Stimulated activated CD8-positive, alpha-beta memory T cell treated with anti-CD3 and anti-CD28 coated beads, Interleukin-12 subunit alpha, Interleukin-12 subunit beta, amount 100 ng/mL, for 24 hours (primary cell): ENCODE measurements at regions not wholly inside any gene's neighbourhood (a gene's known extent, or its start where the extent isn't known, plus 50 kb on each side); places are given as distances from the start of the nearest gene placed in this dataset.
"Not testable (repeated sequence)": the region's sequence is repeated elsewhere in the genome, so short reads cannot be mapped to it uniquely, and the experiment has no call there.

Experiments
- DNase-seq: peaks from one replicate; pipeline ENCODE4 v3.0.0-alpha.2; 2020; ENCODE audit errors: extremely low read depth

DNA sequence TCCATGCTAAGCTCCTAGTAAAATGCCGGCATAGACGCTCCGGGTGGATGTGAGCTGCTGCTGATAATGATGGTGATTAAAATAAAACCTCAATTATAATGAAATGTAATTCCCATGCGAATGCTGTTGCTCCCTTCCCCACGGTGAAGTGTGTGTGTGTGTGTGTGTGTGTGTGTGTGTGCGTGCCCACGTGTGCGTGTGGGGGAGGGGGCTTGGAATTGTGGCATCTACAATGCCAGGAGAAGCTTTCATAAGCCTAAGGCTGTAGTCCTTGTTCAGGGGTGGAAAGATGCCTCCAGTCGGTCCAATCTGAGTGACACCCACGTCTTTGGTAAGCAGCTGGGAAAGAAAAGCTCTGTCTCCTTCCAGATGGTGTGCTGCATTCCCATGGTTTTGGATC, 137.9 kb downstream of the CDH26 start:
- no peak for DNase-seq

- no peak for DNase-seq
Observed at GRCh38 chr20:60097285-60097684, 139.1 kb downstream of the CDH26 start.

GRCh38 chr20:60100780-60101179, 142.6 kb downstream of the CDH26 start:
- DNase-seq = no peak

GRCh38 chr20:60101201-60101890, 143.1 kb downstream of the CDH26 start:
- DNase-seq = no peak

DNA sequence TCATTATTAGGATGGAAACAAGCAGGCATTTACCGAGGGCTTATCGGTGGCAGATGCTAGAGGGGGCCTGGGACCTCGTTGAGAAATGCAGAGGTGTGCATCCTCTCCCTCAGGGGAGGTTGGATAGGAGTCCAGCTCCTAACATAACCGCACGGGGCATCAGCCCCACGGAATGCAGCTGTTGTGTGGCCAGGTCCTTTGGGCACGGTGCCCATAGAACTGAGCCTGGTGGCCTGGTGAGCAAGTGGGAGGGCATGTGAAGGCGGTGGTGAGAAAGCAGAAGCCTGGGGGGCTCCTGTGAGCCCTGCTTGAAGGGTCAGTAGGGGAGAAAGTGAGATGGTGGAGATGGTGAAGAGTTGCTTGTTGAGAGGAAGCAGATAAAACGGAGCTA, 143.7 kb downstream of the CDH26 start:
- DNase-seq = no peak

GRCh38 chr20:60102665-60103210, 144.5 kb downstream of the CDH26 start:
- DNase-seq = no peak

GRCh38 chr20:60104993-60105803, 147.0 kb downstream of the CDH26 start:
- DNase-seq = no peak

DNA sequence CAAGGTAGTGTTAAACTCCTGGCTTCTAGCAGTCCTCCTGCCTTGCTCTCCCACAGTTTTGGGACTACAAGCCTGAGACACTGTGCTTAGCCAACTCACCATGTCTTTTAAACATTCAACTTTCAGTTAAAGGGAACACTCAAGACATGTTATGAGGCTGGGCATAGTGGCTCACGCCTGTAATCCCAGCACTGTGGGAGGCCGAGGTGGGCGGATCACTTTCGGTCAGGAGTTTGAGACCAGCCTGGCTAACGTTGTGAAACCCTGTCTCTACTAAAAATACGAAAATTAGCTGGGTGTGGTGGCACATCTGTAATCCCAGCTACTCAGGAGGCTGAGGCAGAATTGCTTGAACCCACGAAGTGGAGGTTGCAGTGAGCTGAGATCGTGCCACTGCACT, 148.0 kb downstream of the CDH26 start:
- DNase-seq = not testable (repeated sequence)

DNA sequence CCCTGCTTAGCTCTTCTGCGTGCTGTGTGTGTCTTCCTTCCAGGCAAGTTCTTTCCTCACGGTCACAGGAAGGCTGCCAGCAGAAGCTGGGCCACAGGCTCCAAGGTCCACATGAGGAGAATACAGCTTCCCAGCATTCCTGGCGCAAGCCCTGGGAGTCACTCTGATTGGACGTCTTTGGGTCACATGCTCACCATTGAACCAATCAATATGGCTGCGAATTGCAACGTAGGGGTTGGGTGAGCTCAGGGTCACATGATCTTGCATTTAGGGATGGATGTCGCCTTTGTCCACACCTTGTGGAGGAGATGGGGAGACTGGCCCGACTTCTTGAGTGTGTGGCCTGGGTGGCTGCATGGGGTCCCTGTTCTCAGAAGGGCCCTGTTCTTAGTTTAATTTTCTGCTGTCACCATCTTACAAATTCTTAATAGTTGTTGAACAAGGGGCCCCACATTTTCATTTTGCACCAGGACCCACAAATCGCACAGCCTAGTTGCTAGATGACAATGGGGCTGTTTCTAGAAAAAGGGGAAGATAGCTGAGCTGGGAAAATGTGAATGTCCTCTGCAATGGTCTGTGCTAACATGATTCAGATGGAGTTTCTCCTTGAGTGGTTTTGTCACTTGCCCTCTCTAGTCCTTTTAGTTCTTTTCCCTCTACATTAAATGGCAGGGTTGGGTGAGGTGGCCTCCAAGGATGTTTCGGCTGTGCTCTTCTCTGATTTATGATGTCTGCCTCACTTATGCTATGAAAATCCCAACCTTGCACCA, 149.6 kb downstream of the CDH26 start:
- DNase-seq = no peak

DNA sequence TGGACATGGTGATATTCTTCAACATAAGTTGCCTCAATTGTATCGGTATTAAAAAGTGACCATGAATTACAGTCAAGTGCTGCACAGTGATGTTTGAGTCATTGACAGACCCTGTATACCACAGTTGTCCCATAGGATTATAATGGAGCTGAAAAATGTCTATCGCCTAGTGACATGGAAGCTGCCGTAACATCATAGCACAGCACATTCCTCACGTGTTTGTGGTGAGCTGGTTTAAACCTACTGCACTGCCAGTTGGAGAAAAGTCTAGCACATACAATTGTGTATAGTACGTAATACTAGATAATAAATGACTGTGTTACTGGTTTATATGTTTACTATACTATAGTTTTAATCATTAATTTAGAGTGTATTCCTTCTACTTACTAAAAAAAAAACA, 150.2 kb downstream of the CDH26 start:
- no peak for DNase-seq

DNA sequence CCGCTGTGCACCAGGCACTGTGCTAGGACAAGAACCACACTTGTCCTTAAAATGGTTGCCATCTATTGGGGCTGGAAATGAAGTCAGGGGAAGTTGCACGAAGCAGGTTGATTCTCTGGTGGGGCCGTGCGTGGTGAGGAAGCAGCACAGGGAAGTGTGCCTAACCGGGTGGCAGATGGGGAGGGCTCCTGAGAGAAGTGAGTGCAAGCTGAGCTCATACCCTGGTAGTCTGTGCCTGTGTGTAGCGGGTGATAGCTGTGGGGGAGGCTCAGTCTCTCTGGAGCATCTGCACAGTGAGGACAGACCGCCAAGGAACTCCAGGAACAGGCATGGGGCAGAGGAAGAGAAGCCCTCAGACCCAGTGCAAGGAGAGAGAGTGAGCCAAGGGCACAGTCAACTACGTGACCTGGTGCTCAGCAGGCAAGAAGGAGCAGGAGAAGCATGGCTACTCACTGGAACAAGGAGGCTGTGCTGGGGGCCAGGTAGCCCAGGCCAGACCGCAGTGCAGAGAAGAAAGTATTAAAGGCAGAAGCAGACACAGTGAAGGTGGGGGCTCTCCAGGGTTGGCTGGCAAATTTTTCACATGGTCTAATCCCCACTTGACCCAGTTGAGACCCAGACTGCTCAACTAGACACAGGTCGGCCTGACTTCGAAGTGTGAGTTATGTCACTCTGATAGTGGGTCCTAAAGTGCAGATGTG, 155.0 kb downstream of the CDH26 start:
- no peak for DNase-seq

GRCh38 chr20:60113771-60114170, 155.5 kb downstream of the CDH26 start:
- no peak for DNase-seq

DNA sequence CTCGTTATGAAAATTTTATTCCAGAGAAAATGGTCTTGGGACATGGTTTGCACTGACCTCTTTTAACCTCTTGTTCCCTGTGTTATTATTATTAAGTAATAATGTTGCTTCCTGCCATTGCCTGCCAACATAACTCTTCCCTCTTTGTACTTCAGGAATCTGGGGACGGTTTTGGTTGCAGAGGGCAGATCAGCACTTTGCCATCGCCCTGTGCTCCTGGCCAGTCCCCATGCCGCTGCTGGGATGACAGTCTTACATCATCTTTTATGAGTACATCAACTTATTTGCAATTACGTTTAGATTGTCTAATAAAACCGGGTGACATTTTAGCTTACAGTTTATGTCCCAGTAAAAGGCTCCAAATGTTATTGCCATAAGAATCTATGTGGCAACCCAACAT, 157.2 kb downstream of the CDH26 start:
- DNase-seq = no peak

- DNase-seq = no peak
Observed at GRCh38 chr20:60116128-60116909, 158.1 kb downstream of the CDH26 start.

DNA sequence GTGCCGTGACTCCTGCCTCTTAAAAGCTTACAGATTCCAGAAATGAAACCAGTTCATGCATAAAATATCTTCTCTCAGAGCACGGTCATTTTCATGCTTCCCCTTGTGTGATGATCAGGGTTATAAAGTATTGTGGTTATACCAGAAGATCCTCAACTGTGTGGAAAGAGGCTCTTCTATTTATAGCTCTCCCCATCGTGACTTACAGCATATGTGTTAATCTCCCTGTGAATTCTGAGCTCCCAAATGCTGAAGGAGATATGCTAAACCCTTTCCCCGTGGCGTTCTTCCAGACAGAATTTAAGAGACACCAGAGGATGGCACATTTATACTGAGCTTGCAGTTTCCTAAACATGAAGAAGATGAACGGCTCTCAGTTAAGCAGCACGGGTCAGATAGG, 158.8 kb downstream of the CDH26 start:
- DNase-seq = no peak

DNA sequence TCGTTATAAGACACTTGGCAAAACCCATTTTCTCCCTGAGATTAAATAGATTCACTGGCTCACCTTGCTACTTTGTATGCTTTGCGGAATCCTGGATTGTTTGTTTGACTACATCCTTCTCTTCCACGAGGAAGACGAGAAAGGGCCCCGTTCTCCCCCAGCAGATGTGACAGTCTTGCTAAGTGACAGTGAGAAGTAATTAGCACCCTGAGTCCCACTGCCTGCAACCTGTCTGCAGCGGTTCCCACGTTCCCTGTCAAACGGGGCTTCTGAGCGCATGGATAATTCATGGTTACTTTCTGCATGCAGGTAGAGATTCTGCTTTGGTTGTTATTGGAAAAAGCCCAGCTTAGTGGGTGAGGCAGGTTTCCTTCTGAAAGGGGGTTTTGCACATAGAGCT, 163.7 kb downstream of the CDH26 start:
- no peak for DNase-seq

GRCh38 chr20:60122671-60123070, 164.4 kb downstream of the CDH26 start:
- no peak for DNase-seq

DNA sequence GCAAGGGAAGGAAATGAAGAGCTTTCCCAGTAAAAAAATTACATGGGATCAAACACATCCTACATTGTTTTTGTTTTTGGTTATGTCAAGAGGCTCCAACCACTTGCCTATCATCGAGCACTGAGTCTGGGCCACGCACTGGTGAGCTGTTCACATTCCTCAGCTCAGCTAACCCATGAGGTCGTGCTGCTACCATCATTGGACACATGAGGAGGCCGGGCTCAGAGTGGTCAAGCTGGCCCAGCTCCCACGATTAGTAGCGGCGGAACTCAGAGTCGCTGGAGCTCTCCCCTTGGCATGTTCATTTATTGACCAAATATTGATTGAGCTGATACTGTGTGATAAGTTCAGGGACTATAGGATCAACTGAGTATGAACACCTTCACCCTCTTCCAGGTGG, 164.9 kb downstream of the CDH26 start:
- no peak for DNase-seq

DNA sequence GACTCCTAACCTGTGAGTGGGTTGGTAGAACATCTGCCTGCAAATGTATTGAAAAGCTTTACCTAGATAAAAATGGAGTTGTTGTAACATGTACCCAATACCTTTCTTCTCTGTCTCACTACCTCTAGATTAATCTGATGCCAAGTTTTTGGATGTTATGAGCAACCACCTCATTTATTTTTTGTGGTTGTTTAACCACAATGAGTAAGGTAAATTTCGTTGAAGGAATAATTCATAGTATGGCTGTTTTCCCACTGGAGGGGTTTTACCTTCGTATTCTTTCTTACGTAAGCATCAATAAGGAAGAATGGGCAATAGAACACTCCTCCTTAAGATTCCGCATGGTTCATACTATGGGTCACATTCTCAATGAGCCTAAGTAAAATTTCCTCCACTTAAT, 165.4 kb downstream of the CDH26 start:
- no peak for DNase-seq

DNA sequence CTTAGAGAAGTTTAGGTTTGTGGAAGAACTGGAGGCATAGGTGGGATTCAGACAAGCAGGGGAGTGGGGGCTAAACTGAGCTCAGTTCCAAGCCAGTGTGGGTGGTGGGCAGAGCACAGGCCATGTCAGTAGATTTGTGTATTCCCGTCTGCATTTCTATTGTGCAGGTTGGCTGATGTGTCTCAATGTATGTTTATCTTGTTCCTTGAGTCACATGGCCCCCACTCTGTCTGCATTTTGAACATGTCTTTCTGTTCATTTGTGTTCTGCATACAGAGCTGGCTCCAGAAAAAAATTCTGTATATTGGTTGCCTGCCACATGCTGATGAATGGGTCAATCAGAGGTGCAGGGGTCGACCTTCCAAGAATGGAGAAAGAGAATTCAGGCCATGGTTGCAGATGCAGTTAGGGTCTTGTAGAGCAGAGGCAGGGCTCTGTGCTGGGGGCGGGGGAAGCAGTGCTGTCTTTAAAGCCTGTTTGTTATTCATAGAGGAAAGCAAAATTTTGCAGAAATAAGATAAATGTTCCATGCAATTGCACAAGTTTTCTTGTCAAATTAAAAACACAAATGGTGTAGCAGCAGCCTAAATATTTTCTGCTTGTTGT, 166.7 kb downstream of the CDH26 start:
- DNase-seq = no peak

DNA sequence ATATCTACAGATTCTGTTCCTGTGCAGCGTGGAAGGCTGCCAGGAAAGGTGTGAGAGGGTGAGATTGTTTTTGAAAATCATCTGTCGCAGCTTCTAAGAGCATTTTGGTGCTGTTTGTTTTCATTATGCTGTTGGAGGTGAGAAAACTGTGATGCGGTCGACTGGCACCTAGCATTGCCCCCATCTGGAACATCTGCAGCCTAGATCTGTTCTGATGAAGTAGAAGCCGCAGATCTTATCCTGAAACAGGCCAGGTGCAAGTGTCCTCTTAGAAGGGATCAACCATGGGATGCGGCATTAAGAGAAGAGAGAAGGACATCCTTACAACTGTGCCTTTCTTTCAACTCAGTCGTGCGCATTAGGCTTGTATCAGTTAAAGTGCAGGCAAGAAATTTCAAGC, 167.3 kb downstream of the CDH26 start:
- no peak for DNase-seq
